Right atrium auricular region (tissue), 2 donors: ENCODE measurements at regions not wholly inside any gene's neighbourhood (a gene's known extent, or its start where the extent isn't known, plus 50 kb on each side); places are given as distances from the start of the nearest gene placed in this dataset.

Experiments used
- DNase-seq: peaks from one replicate; pipeline ENCODE4 v3.0.0-alpha.2; 2019; ENCODE audit warnings: low spot score
- H3K27ac ChIP-seq, 2 donors: fragments of 200-600 bp; sonication (generic); 1 replicate in 1 of 2; 2 replicates in 1 of 2; pipeline ENCODE4 v1.5.1; 2016 to 2019
- H3K27me3 ChIP-seq, 2 donors: fragments of 200-600 bp; sonication (generic); one replicate each; pipeline versions ENCODE4 v1.5.1 to v1.6.0; 2017 to 2019
- H3K36me3 ChIP-seq: fragments of 200-600 bp; sonication (generic); one replicate; pipeline ENCODE4 v1.5.1; 2016
- H3K4me1 ChIP-seq, 2 donors: fragments of 200-600 bp; sonication (generic); one replicate each; pipeline versions ENCODE4 v1.5.1 to v1.6.0; 2017 to 2019
- H3K4me3 ChIP-seq, 2 donors: fragments of 200-600 bp; sonication (generic); 1 replicate in 1 of 2; 2 replicates in 1 of 2; pipeline ENCODE4 v1.5.1; 2017 to 2019; ENCODE audit warnings: mild to moderate bottlenecking in 1 of 2, moderate library complexity in 1 of 2
- H3K9me3 ChIP-seq, 2 donors: fragments of 200-600 bp; sonication (generic); one replicate each; pipeline ENCODE4 v1.5.1; 2019
- TF ChIP-seq, protein P1 (sequence below), 2 donors: fragments of 200-600 bp; sonication (generic); IDR thresholded peaks; one replicate each; pipeline ENCODE4 v1.5.1; 2019; ENCODE audit warnings: antibody characterized with exemption in 2 of 2

DNA sequence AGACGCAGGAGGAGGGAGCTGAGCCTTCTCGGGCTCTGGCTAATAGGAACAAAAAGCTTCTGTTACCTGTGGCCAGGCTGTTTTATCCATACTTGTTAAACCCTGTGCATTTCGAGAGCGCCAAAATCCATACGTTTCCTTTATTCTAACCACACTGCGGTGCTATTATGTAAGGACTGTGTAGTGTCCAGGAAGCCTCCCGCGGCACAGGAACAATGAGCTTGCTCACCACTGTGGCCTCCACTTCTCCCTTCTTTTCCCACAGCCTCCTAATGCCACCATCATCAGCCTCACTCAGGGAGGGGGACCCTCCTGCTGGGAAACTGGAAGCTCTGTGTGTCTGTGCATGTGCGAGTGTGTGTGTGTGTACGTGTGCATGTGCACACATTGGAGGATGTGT, 268.5 kb downstream of the HAUS1 start:
- Histone ChIP-seq H3K27ac (no peak overlapping the region), H3K9me3 (no peaks in the 10 kb centered on the region), H3K27me3 (no peaks in the 10 kb centered on the region), H3K36me3 (no peaks in the 10 kb centered on the region), H3K4me1 (no peaks in the 10 kb centered on the region), H3K4me3 (no peak overlapping the region)
- DNase-seq: no peak
- TF ChIP-seq, protein P1, sequence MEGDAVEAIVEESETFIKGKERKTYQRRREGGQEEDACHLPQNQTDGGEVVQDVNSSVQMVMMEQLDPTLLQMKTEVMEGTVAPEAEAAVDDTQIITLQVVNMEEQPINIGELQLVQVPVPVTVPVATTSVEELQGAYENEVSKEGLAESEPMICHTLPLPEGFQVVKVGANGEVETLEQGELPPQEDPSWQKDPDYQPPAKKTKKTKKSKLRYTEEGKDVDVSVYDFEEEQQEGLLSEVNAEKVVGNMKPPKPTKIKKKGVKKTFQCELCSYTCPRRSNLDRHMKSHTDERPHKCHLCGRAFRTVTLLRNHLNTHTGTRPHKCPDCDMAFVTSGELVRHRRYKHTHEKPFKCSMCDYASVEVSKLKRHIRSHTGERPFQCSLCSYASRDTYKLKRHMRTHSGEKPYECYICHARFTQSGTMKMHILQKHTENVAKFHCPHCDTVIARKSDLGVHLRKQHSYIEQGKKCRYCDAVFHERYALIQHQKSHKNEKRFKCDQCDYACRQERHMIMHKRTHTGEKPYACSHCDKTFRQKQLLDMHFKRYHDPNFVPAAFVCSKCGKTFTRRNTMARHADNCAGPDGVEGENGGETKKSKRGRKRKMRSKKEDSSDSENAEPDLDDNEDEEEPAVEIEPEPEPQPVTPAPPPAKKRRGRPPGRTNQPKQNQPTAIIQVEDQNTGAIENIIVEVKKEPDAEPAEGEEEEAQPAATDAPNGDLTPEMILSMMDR (IDR thresholded peaks at IDR 0.05): no peak

DNA sequence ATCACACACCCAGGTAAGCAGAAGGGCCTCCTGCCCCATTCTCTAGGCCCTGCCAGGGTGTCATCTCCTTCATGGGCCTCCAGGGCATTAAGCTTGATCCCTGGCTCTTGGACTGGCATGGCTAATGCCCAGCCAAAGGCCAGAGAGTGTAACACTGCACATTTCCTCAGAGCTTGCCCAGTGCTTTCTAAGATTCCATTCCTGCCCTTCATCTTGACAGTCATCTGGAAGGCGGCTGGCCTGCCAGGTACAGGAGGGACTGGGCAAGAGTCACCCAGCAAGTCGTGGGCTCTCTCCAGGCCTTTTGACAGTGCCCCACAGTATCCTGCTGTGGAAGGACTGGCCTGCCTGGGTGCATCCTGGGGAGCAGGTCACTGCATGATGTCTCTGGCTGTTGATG, 268.9 kb downstream of the HAUS1 start:
- H3K4me3 ChIP-seq: no peak overlapping the region
- no peaks in the 10 kb centered on the region for H3K27me3 ChIP-seq
- H3K4me1 ChIP-seq: no peaks in the 10 kb centered on the region
- no peaks in the 10 kb centered on the region for H3K9me3 ChIP-seq
- TF ChIP-seq, protein P1 (IDR thresholded peaks at IDR 0.05): no peak
- H3K27ac ChIP-seq: no peak overlapping the region
- DNase-seq: no peak
- no peaks in the 10 kb centered on the region for H3K36me3 ChIP-seq

DNA sequence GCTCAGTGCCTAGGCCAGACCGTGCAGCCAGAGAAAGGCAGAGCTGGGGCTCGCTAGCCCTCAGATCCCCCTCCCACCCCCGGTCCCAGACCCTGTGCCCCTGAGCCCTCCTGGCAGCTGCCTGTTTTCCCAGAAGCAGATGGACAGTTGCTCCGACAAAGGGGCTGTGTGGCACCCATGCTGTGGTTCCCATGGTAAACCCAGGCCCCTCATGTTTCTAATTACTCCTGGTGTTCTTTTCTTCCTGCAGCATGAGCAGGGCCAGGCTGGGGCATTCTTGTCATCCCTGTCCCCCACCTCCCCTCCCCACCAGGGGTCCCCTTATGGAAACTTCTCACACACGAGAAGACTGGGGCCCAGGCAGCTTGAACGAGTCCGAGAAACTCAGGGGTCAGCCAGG, 269.6 kb downstream of the HAUS1 start:
- Histone ChIP-seq H3K9me3 (no peaks in the 10 kb centered on the region), H3K27ac (no peak overlapping the region), H3K4me3 (no peak overlapping the region), H3K27me3 (no peaks in the 10 kb centered on the region), H3K36me3 (no peaks in the 10 kb centered on the region), H3K4me1 (no peaks in the 10 kb centered on the region)
- no peak for DNase-seq
- TF ChIP-seq, protein P1 (IDR thresholded peaks at IDR 0.05): no peak

DNA sequence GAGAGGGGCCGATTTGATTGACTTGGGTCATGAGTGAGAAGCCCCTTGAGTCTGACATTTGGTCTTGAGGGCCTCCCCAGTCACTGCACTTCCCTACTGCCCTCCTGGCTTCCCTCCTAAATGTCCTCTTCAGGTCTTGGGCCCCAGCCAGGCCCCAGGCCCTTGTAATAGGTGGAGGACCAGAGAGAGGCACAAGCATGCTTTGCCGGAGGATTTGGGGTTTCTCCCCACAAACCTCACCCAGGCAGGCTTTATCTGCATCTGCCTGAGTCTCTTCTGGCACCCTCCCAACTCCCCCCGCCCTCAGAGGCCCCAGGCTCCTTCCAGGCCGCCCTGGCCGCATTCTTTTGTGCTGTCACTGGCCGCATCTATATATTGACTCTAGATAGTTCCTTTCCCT, 270.7 kb downstream of the HAUS1 start:
- H3K9me3 ChIP-seq: no peaks in the 10 kb centered on the region
- TF ChIP-seq, protein P1 (IDR thresholded peaks at IDR 0.05): no peak
- H3K27me3 ChIP-seq: no peaks in the 10 kb centered on the region
- H3K27ac ChIP-seq: no peak overlapping the region
- H3K36me3 ChIP-seq: no peaks in the 10 kb centered on the region
- H3K4me3 ChIP-seq: no peak overlapping the region
- DNase-seq: no peak
- no peaks in the 10 kb centered on the region for H3K4me1 ChIP-seq

DNA sequence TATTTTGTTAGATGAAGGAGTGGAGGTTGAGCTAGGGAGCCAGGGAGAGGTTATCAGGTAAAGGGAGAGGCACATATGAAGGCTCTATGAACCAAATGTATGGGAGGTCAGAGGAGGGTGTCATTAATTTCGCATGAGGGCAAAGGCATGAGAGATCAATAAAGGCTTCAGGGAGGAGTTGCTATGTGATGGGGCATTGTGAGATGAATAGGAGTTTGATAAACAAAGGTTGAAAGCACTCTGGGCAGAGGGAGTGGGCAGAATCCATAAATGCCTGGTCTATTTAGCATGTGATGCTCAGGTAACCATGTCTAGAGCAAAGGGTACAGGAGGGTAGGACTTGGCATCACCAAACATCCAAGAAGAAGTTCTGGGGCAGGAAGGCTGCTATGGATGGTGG, 273.4 kb downstream of the HAUS1 start:
- no peaks in the 10 kb centered on the region for H3K36me3 ChIP-seq
- H3K4me3 ChIP-seq: no peak overlapping the region

More for the DNA sequence above, 273.4 kb downstream of the HAUS1 start:
- TF ChIP-seq, protein P1 (IDR thresholded peaks at IDR 0.05): no peak
- no peaks in the 10 kb centered on the region for H3K4me1 ChIP-seq
- no peaks in the 10 kb centered on the region for H3K27me3 ChIP-seq
- no peak overlapping the region for H3K27ac ChIP-seq
- no peaks in the 10 kb centered on the region for H3K9me3 ChIP-seq
- DNase-seq: no peak
